ENCODE measurements at regions not wholly inside any gene's neighbourhood (a gene's known extent, or its start where the extent isn't known, plus 50 kb on each side); places are given as distances from the start of the nearest gene placed in this dataset.

- TF ChIP-seq POLR2A (IDR thresholded peaks at IDR 0.05) (no peak), CTCF (IDR thresholded peaks at IDR 0.05) (no peak)
These were observed 50.5 kb upstream of the GADD45A start for GRCh38 chr1:67634396-67634935.
